Tibial nerve (tissue), 4 donors: ENCODE measurements at regions not wholly inside any gene's neighbourhood (a gene's known extent, or its start where the extent isn't known, plus 50 kb on each side); places are given as distances from the start of the nearest gene placed in this dataset.

ENCODE experiments used
- DNase-seq, 2 donors: peaks; one replicate each; pipeline ENCODE4 v3.0.0-alpha.2; 2019; ENCODE audit warnings: low spot score in 2 of 2
- H3K27ac ChIP-seq, 4 donors: fragments of 200-600 bp; sonication (generic) in 3 of 4; one replicate each; pipeline ENCODE4 v1.5.1; 2017 to 2019; ENCODE audit warnings: mild to moderate bottlenecking in 1 of 4
- H3K27me3 ChIP-seq, 2 donors: fragments of 200-600 bp; sonication (generic) in 1 of 2; one replicate each; pipeline versions ENCODE4 v1.5.1 to v1.6.0; 2017 to 2019
- H3K36me3 ChIP-seq, 3 donors: fragments of 200-600 bp; sonication (generic); one replicate each; pipeline ENCODE4 v1.5.1; 2018 to 2019
- H3K4me1 ChIP-seq, 4 donors: fragments of 200-600 bp; sonication (generic) in 3 of 4; one replicate each; pipeline ENCODE4 v1.5.1; 2017 to 2019
- H3K4me3 ChIP-seq, 4 donors: fragments of 200-600 bp; sonication (generic) in 3 of 4; one replicate each; pipeline ENCODE4 v1.5.1; 2017 to 2019; ENCODE audit warnings: mild to moderate bottlenecking in 1 of 4, moderate library complexity in 1 of 4
- H3K9me3 ChIP-seq, 4 donors: fragments of 200-600 bp; sonication (generic) in 3 of 4; one replicate each; pipeline ENCODE4 v1.5.1; 2017 to 2019
- CTCF ChIP-seq, 5 experiments: fragments of 200-600 bp in 3 of 5; fragments of 450-650 bp in 2 of 5; sonication (generic) in 3 of 5; IDR thresholded peaks; one replicate each; pipeline ENCODE4 v1.5.1; 2016 to 2019; ENCODE audit warnings: antibody characterized with exemption in 5 of 5, mild to moderate bottlenecking in 3 of 5, moderate library complexity in 2 of 5
- EP300 ChIP-seq, 2 donors: sonication (generic); formaldehyde crosslinking; IDR thresholded peaks; one replicate each; pipeline ENCODE4 v1.6.1; 2017; ENCODE audit warnings: antibody characterized with exemption in 2 of 2, mild to moderate bottlenecking in 1 of 2
- POLR2A ChIP-seq, 2 donors: fragments of 450-650 bp; IDR thresholded peaks; one replicate each; pipeline ENCODE4 v1.6.1; 2017; ENCODE audit warnings: antibody characterized with exemption in 2 of 2, mild to moderate bottlenecking in 2 of 2, moderate library complexity in 2 of 2
- WGBS, 2 donors: methylation state at CpG; one replicate each; pipeline ENCODE4 v1.1.5; 2018; 5-methylcytosine and 5-hydroxymethylcytosine counted together

GRCh38 chr3:61452535-61453090 lies 108.8 kb upstream of the PTPRG start:
- H3K27me3 ChIP-seq = no peaks in the 10 kb centered on the region
- H3K9me3 ChIP-seq = peaks cover 0 to 3% (median 0%) of the 10 kb centered on the region in 4 donors
- no peak overlapping the region for H3K4me3 ChIP-seq
- TF ChIP-seq EP300 (IDR thresholded peaks at IDR 0.05) (no peak), POLR2A (IDR thresholded peaks at IDR 0.05) (no peak), CTCF (IDR thresholded peaks at IDR 0.05) (no peak)
- WGBS, 2 donors = 86 to 87% methylated on average over 6 of the region's 6 CpGs
- DNase-seq = no peak
- no peaks in the 10 kb centered on the region for H3K4me1 ChIP-seq
- no peak overlapping the region for H3K27ac ChIP-seq
- no peaks in the 10 kb centered on the region for H3K36me3 ChIP-seq

GRCh38 chr3:61454006-61454585 lies 107.3 kb upstream of the PTPRG start:
- Histone ChIP-seq H3K9me3 (peaks cover 0 to 3% (median 0%) of the 10 kb centered on the region in 4 donors), H3K4me3 (no peak overlapping the region), H3K27me3 (no peaks in the 10 kb centered on the region), H3K27ac (no peak overlapping the region), H3K4me1 (no peaks in the 10 kb centered on the region), H3K36me3 (no peaks in the 10 kb centered on the region)
- DNase-seq = no peak
- 46 to 48% methylated on average over 6 of the region's 6 CpGs for WGBS, 2 donors
- TF ChIP-seq EP300 (IDR thresholded peaks at IDR 0.05) (no peak), CTCF (IDR thresholded peaks at IDR 0.05) (no peak), POLR2A (IDR thresholded peaks at IDR 0.05) (no peak)

- H3K4me3 ChIP-seq = no peak overlapping the region
- 62 to 98% methylated on average over 2 of the region's 2 CpGs for WGBS, 2 donors
- no peaks in the 10 kb centered on the region for H3K27me3 ChIP-seq
- no peak for TF ChIP-seq POLR2A (IDR thresholded peaks at IDR 0.05)
- no peak for TF ChIP-seq EP300 (IDR thresholded peaks at IDR 0.05)
- TF ChIP-seq CTCF (IDR thresholded peaks at IDR 0.05) = no peak
- H3K9me3 ChIP-seq = peaks cover 0 to 3% (median 0%) of the 10 kb centered on the region in 4 donors
- no peak overlapping the region for H3K27ac ChIP-seq
- H3K36me3 ChIP-seq = no peaks in the 10 kb centered on the region
- no peak for DNase-seq
- no peaks in the 10 kb centered on the region for H3K4me1 ChIP-seq
Measured at GRCh38 chr3:61454801-61455200, 106.6 kb upstream of the PTPRG start.

- no peak overlapping the region for H3K4me3 ChIP-seq
- TF ChIP-seq POLR2A (IDR thresholded peaks at IDR 0.05) = no peak
- TF ChIP-seq CTCF (IDR thresholded peaks at IDR 0.05) = no peak
- TF ChIP-seq EP300 (IDR thresholded peaks at IDR 0.05) = no peak
- H3K27ac ChIP-seq = no peak overlapping the region
- peaks cover 0 to 5% (median 0%) of the 10 kb centered on the region in 4 donors for H3K9me3 ChIP-seq
- no peaks in the 10 kb centered on the region for H3K4me1 ChIP-seq
- WGBS, 2 donors = 66 to 75% methylated on average over 2 of the region's 2 CpGs
- H3K27me3 ChIP-seq = no peaks in the 10 kb centered on the region
- H3K36me3 ChIP-seq = no peaks in the 10 kb centered on the region
- no peak for DNase-seq
Measured at GRCh38 chr3:61460636-61461035, 100.7 kb upstream of the PTPRG start.

GRCh38 chr3:61463191-61463590 lies 98.2 kb upstream of the PTPRG start:
- no peak overlapping the region for H3K27ac ChIP-seq
- H3K27me3 ChIP-seq = no peaks in the 10 kb centered on the region
- 26 to 33% methylated on average over 1 of the region's 1 CpG for WGBS, 2 donors
- TF ChIP-seq POLR2A (IDR thresholded peaks at IDR 0.05) (no peak), CTCF (IDR thresholded peaks at IDR 0.05) (no peak), EP300 (IDR thresholded peaks at IDR 0.05) (no peak)
- H3K9me3 ChIP-seq = peaks cover 0 to 2% (median 0%) of the 10 kb centered on the region in 4 donors
- H3K4me3 ChIP-seq = no peak overlapping the region
- no peaks in the 10 kb centered on the region for H3K36me3 ChIP-seq
- H3K4me1 ChIP-seq = no peaks in the 10 kb centered on the region
- no peak for DNase-seq
